RCC 7860 (cell line): ENCODE measurements at regions not wholly inside any gene's neighbourhood (a gene's known extent, or its start where the extent isn't known, plus 50 kb on each side); places are given as distances from the start of the nearest gene placed in this dataset.
"Not testable (repeated sequence)": the region's sequence is repeated elsewhere in the genome, so short reads cannot be mapped to it uniquely, and the experiment has no call there.

Experiments
- DNase-seq: peaks from one replicate; pipeline ENCODE4 v3.0.0-alpha.2; 2015; ENCODE audit warnings: low spot score
- FAIRE-seq: peaks from 2 replicates; lab custom pipeline; 2012; peaks lifted over from hg19 to GRCh38; lab: Jason Lieb, UNC

- no peak for FAIRE-seq
- DNase-seq, result no peak
Observed at GRCh38 chr4:123598331-123598730, 201.7 kb downstream of the SPRY1 start.

GRCh38 chr4:123599061-123599919 is 202.7 kb downstream of the SPRY1 start:
- FAIRE-seq (no peak), DNase-seq (no peak)

GRCh38 chr4:123599920-123600810 is 203.6 kb downstream of the SPRY1 start:
- DNase-seq, result peak; percentile 10
- no peak for FAIRE-seq

GRCh38 chr4:123600987-123601904 is 204.7 kb downstream of the SPRY1 start:
- DNase-seq (peak; percentile 43), FAIRE-seq (peak; percentile 85)

GRCh38 chr4:123602007-123602406 is 205.4 kb downstream of the SPRY1 start:
- no peak for FAIRE-seq
- DNase-seq, result no peak

GRCh38 chr4:123603165-123603564 is 206.6 kb downstream of the SPRY1 start:
- no peak for FAIRE-seq
- peak; percentile 38 for DNase-seq

- DNase-seq, FAIRE-seq: not testable (repeated sequence)
Observed at GRCh38 chr4:123605797-123606196, 209.2 kb downstream of the SPRY1 start.

GRCh38 chr4:123606336-123606735 is 209.7 kb downstream of the SPRY1 start:
- no peak for DNase-seq
- no peak for FAIRE-seq

GRCh38 chr4:123606946-123607542 is 210.4 kb downstream of the SPRY1 start:
- DNase-seq (no peak), FAIRE-seq (no peak)

- DNase-seq, result no peak
Observed at GRCh38 chr4:123609829-123610228, 213.2 kb downstream of the SPRY1 start.

GRCh38 chr4:123613586-123614344 is 217.2 kb downstream of the SPRY1 start:
- DNase-seq (no peak), FAIRE-seq (no peak)

More at GRCh38 chr4:123609829-123610228, 213.2 kb downstream of the SPRY1 start:
- no peak for FAIRE-seq

GRCh38 chr4:123615901-123616300 is 219.3 kb downstream of the SPRY1 start:
- no peak for DNase-seq
- FAIRE-seq, result no peak

GRCh38 chr4:123616951-123617461 is 220.4 kb downstream of the SPRY1 start:
- no peak for FAIRE-seq
- DNase-seq, result no peak

GRCh38 chr4:123617791-123618190 is 221.2 kb downstream of the SPRY1 start:
- FAIRE-seq (no peak), DNase-seq (no peak)

GRCh38 chr4:123618606-123619005 is 222.0 kb downstream of the SPRY1 start:
- no peak for DNase-seq
- FAIRE-seq, result no peak

- FAIRE-seq (no peak), DNase-seq (no peak)
Observed at GRCh38 chr4:123619326-123619725, 222.7 kb downstream of the SPRY1 start.

GRCh38 chr4:123619895-123620294 is 223.3 kb downstream of the SPRY1 start:
- no peak for DNase-seq

GRCh38 chr4:123621072-123621705 is 224.6 kb downstream of the SPRY1 start:
- no peak for DNase-seq

More at GRCh38 chr4:123619895-123620294, 223.3 kb downstream of the SPRY1 start:
- FAIRE-seq, result no peak

GRCh38 chr4:123622572-123622971 is 226.0 kb downstream of the SPRY1 start:
- FAIRE-seq, result no peak
- no peak for DNase-seq

More at GRCh38 chr4:123621072-123621705, 224.6 kb downstream of the SPRY1 start:
- no peak for FAIRE-seq
